ENCODE measurements at regions not wholly inside any gene's neighbourhood (a gene's known extent, or its start where the extent isn't known, plus 50 kb on each side); places are given as distances from the start of the nearest gene placed in this dataset.
A peak's percentile ranks its signal among the peaks of the same experiment; 100 is the strongest.

GRCh38 chr12:124654666-124655047, 87.2 kb upstream of the NCOR2 start:
- no peak overlapping the region for H3K4me3 Mint-ChIP-seq
- no peaks in the 10 kb centered on the region for H3K27me3 Mint-ChIP-seq (ENCODE audit: low read depth)
- no peak overlapping the region; the same call in 1 of the 2 replicates for H3K27ac Mint-ChIP-seq
- peaks cover 27% of the 10 kb centered on the region for H3K4me1 Mint-ChIP-seq
- peaks cover 9% of the 10 kb centered on the region for H3K36me3 Mint-ChIP-seq
- peaks cover 17% of the 10 kb centered on the region for H3K9me3 Mint-ChIP-seq
- TF ChIP-seq SMAD3 (CRISPR knock-in tag; IDR thresholded peaks at IDR 0.05; ENCODE audit: borderline replicate concordance): no peak
- TF ChIP-seq, protein P1, sequence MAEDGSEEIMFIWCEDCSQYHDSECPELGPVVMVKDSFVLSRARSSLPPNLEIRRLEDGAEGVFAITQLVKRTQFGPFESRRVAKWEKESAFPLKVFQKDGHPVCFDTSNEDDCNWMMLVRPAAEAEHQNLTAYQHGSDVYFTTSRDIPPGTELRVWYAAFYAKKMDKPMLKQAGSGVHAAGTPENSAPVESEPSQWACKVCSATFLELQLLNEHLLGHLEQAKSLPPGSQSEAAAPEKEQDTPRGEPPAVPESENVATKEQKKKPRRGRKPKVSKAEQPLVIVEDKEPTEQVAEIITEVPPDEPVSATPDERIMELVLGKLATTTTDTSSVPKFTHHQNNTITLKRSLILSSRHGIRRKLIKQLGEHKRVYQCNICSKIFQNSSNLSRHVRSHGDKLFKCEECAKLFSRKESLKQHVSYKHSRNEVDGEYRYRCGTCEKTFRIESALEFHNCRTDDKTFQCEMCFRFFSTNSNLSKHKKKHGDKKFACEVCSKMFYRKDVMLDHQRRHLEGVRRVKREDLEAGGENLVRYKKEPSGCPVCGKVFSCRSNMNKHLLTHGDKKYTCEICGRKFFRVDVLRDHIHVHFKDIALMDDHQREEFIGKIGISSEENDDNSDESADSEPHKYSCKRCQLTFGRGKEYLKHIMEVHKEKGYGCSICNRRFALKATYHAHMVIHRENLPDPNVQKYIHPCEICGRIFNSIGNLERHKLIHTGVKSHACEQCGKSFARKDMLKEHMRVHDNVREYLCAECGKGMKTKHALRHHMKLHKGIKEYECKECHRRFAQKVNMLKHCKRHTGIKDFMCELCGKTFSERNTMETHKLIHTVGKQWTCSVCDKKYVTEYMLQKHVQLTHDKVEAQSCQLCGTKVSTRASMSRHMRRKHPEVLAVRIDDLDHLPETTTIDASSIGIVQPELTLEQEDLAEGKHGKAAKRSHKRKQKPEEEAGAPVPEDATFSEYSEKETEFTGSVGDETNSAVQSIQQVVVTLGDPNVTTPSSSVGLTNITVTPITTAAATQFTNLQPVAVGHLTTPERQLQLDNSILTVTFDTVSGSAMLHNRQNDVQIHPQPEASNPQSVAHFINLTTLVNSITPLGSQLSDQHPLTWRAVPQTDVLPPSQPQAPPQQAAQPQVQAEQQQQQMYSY (CRISPR knock-in tag; IDR thresholded peaks at IDR 0.05): peak; percentile 40; the same call in 1 of the 2 replicates
- no peak for TF ChIP-seq NFYB (CRISPR knock-in tag; conservative IDR thresholded peaks at IDR 0.05; ENCODE audit: low read depth)
- no peak for TF ChIP-seq NR1H2 (CRISPR knock-in tag; IDR thresholded peaks at IDR 0.05)
- no peak for TF ChIP-seq ZNF263 (CRISPR knock-in tag; IDR thresholded peaks at IDR 0.05; ENCODE audit: low read depth)
- ChIA-PET POLR2A (interaction anchor here (0.6 kb wide), 1 partner anchor 1289 kb away, joined by 3 read pairs; no protein-coding TSS in a partner anchor), CTCF (interaction anchor here (0.9 to 2.2 kb wide), 6 partner anchors 9 to 93 kb away, joined by 3 to 15 read pairs (median 4); no protein-coding TSS in a partner anchor)
- ATAC-seq: no peak
- no peak for DNase-seq (ENCODE audit: low spot score)

GRCh38 chr12:124653169-124653931, 85.9 kb upstream of the NCOR2 start:
- Mint-ChIP-seq H3K36me3 (peaks cover 19% of the 10 kb centered on the region), H3K27me3 (ENCODE audit: low read depth) (peaks cover 6% of the 10 kb centered on the region; the same call in 1 of the 2 replicates), H3K9me3 (peaks cover 19% of the 10 kb centered on the region), H3K27ac (0 out of 2 replicates have a peak overlapping the region, but pooled peaks have one; percentile 23), H3K4me3 (no peak overlapping the region), H3K4me1 (peaks cover 27% of the 10 kb centered on the region)
- TF ChIP-seq NFATC4 (CRISPR knock-in tag; IDR thresholded peaks at IDR 0.05) (no peak), FOXP1 (CRISPR knock-in tag; IDR thresholded peaks at IDR 0.05; ENCODE audit: borderline replicate concordance) (no peak), ZNF138 (CRISPR knock-in tag; conservative IDR thresholded peaks at IDR 0.05) (no peak), SOX15 (CRISPR knock-in tag; IDR thresholded peaks at IDR 0.05) (no peak)
- TF ChIP-seq, protein P1 (CRISPR knock-in tag; IDR thresholded peaks at IDR 0.05): no peak
- POLR2A ChIA-PET: no interaction called here
- no peak for ATAC-seq
- no peak for DNase-seq (ENCODE audit: low spot score)
- CTCF ChIA-PET: interaction anchor here (0.6 to 1.1 kb wide), 3 partner anchors 11 to 118 kb away, joined by 3 to 5 read pairs (median 5); no protein-coding TSS in a partner anchor

DNA sequence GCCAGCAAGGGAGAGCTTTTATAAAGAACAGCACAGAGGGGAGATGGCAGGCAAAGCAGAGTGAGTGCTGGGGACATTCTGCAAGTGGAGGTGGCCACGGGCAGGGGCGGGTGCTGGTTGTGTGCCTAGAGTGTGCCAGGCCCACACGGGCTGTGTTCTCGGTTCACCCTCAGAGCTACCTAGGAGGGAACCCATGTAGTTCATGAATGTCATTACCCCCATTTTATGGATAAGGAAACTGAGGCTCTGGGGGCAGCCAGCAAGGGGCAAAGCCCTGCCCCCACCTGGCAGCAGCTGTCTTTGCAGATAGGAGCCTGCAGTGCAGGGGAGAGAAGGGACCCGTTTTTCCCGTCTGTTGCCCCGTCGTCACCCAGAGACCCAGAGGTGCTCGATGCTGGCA, 85.2 kb upstream of the NCOR2 start:
- ChIA-PET CTCF (interaction anchor here (1.1 kb wide), 2 partner anchors 84 to 119 kb away, joined by 3 to 6 read pairs; no protein-coding TSS in a partner anchor), POLR2A (no interaction called here)
- H3K27ac Mint-ChIP-seq: no peak overlapping the region
- no peak for TF ChIP-seq CREB1 (CRISPR knock-in tag; IDR thresholded peaks at IDR 0.05)
- TF ChIP-seq, protein P2, sequence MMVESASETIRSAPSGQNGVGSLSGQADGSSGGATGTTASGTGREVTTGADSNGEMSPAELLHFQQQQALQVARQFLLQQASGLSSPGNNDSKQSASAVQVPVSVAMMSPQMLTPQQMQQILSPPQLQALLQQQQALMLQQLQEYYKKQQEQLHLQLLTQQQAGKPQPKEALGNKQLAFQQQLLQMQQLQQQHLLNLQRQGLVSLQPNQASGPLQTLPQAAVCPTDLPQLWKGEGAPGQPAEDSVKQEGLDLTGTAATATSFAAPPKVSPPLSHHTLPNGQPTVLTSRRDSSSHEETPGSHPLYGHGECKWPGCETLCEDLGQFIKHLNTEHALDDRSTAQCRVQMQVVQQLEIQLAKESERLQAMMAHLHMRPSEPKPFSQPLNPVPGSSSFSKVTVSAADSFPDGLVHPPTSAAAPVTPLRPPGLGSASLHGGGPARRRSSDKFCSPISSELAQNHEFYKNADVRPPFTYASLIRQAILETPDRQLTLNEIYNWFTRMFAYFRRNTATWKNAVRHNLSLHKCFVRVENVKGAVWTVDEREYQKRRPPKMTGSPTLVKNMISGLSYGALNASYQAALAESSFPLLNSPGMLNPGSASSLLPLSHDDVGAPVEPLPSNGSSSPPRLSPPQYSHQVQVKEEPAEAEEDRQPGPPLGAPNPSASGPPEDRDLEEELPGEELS (CRISPR knock-in tag; IDR thresholded peaks at IDR 0.05): no peak
- TF ChIP-seq GRHL2 (CRISPR knock-in tag; IDR thresholded peaks at IDR 0.05; ENCODE audit: insufficient replicate concordance, severe bottlenecking): no peak
- TF ChIP-seq NR3C1 (CRISPR knock-in tag; conservative IDR thresholded peaks at IDR 0.05; ENCODE audit: low read depth): no peak
- TF ChIP-seq SMAD3 (CRISPR knock-in tag; IDR thresholded peaks at IDR 0.05; ENCODE audit: borderline replicate concordance): no peak
- TF ChIP-seq, protein P3, sequence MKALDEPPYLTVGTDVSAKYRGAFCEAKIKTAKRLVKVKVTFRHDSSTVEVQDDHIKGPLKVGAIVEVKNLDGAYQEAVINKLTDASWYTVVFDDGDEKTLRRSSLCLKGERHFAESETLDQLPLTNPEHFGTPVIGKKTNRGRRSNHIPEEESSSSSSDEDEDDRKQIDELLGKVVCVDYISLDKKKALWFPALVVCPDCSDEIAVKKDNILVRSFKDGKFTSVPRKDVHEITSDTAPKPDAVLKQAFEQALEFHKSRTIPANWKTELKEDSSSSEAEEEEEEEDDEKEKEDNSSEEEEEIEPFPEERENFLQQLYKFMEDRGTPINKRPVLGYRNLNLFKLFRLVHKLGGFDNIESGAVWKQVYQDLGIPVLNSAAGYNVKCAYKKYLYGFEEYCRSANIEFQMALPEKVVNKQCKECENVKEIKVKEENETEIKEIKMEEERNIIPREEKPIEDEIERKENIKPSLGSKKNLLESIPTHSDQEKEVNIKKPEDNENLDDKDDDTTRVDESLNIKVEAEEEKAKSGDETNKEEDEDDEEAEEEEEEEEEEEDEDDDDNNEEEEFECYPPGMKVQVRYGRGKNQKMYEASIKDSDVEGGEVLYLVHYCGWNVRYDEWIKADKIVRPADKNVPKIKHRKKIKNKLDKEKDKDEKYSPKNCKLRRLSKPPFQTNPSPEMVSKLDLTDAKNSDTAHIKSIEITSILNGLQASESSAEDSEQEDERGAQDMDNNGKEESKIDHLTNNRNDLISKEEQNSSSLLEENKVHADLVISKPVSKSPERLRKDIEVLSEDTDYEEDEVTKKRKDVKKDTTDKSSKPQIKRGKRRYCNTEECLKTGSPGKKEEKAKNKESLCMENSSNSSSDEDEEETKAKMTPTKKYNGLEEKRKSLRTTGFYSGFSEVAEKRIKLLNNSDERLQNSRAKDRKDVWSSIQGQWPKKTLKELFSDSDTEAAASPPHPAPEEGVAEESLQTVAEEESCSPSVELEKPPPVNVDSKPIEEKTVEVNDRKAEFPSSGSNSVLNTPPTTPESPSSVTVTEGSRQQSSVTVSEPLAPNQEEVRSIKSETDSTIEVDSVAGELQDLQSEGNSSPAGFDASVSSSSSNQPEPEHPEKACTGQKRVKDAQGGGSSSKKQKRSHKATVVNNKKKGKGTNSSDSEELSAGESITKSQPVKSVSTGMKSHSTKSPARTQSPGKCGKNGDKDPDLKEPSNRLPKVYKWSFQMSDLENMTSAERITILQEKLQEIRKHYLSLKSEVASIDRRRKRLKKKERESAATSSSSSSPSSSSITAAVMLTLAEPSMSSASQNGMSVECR (CRISPR knock-in tag; IDR thresholded peaks at IDR 0.05; ENCODE audit: borderline replicate concordance): no peak
- no peak for TF ChIP-seq CREM (CRISPR knock-in tag; IDR thresholded peaks at IDR 0.05)
- peaks cover 24% of the 10 kb centered on the region for H3K9me3 Mint-ChIP-seq
- peaks cover 21% of the 10 kb centered on the region for H3K36me3 Mint-ChIP-seq
- no peak for DNase-seq (ENCODE audit: low spot score)
- H3K27me3 Mint-ChIP-seq (ENCODE audit: low read depth): peaks cover 6% of the 10 kb centered on the region; the same call in 1 of the 2 replicates
- H3K4me1 Mint-ChIP-seq: peaks cover 27% of the 10 kb centered on the region
- ATAC-seq: no peak
- no peak overlapping the region for H3K4me3 Mint-ChIP-seq

All from WTC11 (cell line).